ENCODE measurements at regions not wholly inside any gene's neighbourhood (a gene's known extent, or its start where the extent isn't known, plus 50 kb on each side); places are given as distances from the start of the nearest gene placed in this dataset.

DNA sequence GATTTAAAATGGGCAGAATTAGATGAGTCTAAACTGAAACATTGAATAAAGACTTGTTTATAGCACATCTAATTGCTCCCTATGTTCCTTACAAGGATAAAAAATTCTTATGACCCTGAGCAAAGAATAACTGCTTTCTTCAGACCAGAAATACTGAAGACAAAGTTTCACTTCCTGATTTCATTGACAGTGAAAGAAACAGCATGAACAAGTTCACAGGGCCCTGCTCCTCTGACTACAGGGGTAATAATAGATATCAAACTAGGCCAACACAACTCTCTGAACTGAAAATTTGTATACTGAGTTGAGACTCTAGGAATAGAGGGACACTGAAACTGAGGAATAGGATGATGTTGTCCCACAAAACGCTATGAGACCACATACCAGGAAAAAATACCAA, 1383.3 kb upstream of the CDH2 start (continued):
- TF ChIP-seq SPI1 (IDR thresholded peaks at IDR 0.05; ENCODE audit: borderline replicate concordance, insufficient read depth, low read depth, low read length) (peak; percentile 96), CHD4 (IDR thresholded peaks at IDR 0.05) (no peak), HDAC6 (IDR thresholded peaks at IDR 0.05; ENCODE audit: unreplicated experiment) (no peak), HDAC2 (IDR thresholded peaks at IDR 0.05) (no peak), ZNF24 (IDR thresholded peaks at IDR 0.05) (peak; percentile 61; the same call in 1 of the 2 replicates)

DNA sequence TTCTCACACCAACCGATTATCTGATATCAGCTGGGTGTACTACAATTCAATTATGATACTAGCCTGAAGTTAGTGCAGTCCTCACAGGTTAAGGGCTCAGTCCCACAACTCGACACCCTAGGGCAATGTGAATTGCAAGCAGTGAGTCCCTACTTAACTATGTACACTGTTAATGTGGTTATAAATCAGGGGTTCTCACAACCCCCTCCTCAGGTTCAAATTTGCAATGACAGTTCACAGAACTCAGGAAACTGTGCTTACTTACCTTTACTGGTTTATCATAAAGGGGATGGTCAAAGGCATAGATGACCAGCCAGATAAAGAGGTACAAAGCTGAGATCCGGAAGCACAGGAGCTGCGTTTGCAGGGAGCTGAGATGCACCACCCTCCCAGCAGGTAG, 1379.1 kb upstream of the CDH2 start:
- BruUV-seq (replicated peaks) = no TSS peak
- FAIRE-seq (no peak), ATAC-seq (no peak), DNase-seq (ENCODE audit: low read depth, low spot score) (no peak)
- no peak for TF ChIP-seq MYC (IDR thresholded peaks at IDR 0.05; ENCODE audit: insufficient read depth, insufficient read length, insufficient replicate concordance, low read length, severe bottlenecking)
- TF ChIP-seq, protein P1, sequence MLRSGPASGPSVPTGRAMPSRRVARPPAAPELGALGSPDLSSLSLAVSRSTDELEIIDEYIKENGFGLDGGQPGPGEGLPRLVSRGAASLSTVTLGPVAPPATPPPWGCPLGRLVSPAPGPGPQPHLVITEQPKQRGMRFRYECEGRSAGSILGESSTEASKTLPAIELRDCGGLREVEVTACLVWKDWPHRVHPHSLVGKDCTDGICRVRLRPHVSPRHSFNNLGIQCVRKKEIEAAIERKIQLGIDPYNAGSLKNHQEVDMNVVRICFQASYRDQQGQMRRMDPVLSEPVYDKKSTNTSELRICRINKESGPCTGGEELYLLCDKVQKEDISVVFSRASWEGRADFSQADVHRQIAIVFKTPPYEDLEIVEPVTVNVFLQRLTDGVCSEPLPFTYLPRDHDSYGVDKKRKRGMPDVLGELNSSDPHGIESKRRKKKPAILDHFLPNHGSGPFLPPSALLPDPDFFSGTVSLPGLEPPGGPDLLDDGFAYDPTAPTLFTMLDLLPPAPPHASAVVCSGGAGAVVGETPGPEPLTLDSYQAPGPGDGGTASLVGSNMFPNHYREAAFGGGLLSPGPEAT (IDR thresholded peaks at IDR 0.05; ENCODE audit: low read depth) = no peak
- no peak for TF ChIP-seq ZNF207 (IDR thresholded peaks at IDR 0.05; ENCODE audit: borderline replicate concordance)
- Histone ChIP-seq H3K4me1 (ENCODE audit: control insufficient read depth, insufficient read depth, low read length) (no peaks in the 10 kb centered on the region), H3K36me3 (ENCODE audit: control insufficient read depth in 2 of 2, insufficient read depth in 2 of 2, low read length in 1 of 2) (no peaks in the 10 kb centered on the region), H3K27me3 (replicated peaks in 1 of 2; ENCODE audit: control insufficient read depth in 2 of 2, insufficient read depth in 2 of 2, low read length in 1 of 2) (no peaks in the 10 kb centered on the region), H4K20me1 (ENCODE audit: control insufficient read depth, insufficient read depth) (no peaks in the 10 kb centered on the region), H2AFZ (ENCODE audit: control insufficient read depth, low read depth, low read length) (no peak overlapping the region), H3K9me3 (replicated peaks; ENCODE audit: control insufficient read depth, insufficient read depth, low read length) (no peaks in the 10 kb centered on the region), H3K27ac (ENCODE audit: control insufficient read depth, insufficient read depth) (no peak overlapping the region), H3K4me3 (no peak overlapping the region), H3K4me2 (ENCODE audit: control insufficient read depth, insufficient read depth) (no peak overlapping the region), H3K79me2 (ENCODE audit: control insufficient read depth, insufficient read depth, low read length) (no peaks in the 10 kb centered on the region), H3K9ac (ENCODE audit: control insufficient read depth, insufficient read depth, low read length) (no peak overlapping the region)
- ChIA-PET RAD21 (ENCODE audit: unreplicated experiment) (no interaction called here), CTCF (no interaction called here), SMC1A (ENCODE audit: uncharacterized antibody, unreplicated experiment) (no interaction called here), POLR2A (no interaction called here)
- in situ Hi-C loops (cut with MboI) = no loop called here
- intact Hi-C loops (cut with micrococcal nuclease; ENCODE audit: unreplicated experiment) = no loop called here
- 0% methylated on average over 4 of the region's 4 CpGs for WGBS (ENCODE audit: insufficient coverage, insufficient replicate concordance, low lambda C conversion rate, missing lambda C conversion rate)
